Tongue (tissue), 1 donor: ENCODE measurements at regions not wholly inside any gene's neighbourhood (a gene's known extent, or its start where the extent isn't known, plus 50 kb on each side); places are given as distances from the start of the nearest gene placed in this dataset.

Experiments used
- DNase-seq: peaks from one replicate; pipeline ENCODE4 v3.0.0-alpha.2; 2015

- DNase-seq, result no peak
Observed at GRCh38 chr2:16014802-16015201, 74.5 kb downstream of the MYCN start.

- DNase-seq, result peak; percentile 37
Observed at GRCh38 chr2:16014041-16014787, 73.9 kb downstream of the MYCN start.

- DNase-seq, result no peak
Observed at GRCh38 chr2:16013359-16013911, 73.1 kb downstream of the MYCN start.

- DNase-seq, result peak; percentile 58
Observed at GRCh38 chr2:16012626-16013358, 72.4 kb downstream of the MYCN start.

GRCh38 chr2:16012029-16012596 is 71.8 kb downstream of the MYCN start:
- no peak for DNase-seq

GRCh38 chr2:16011621-16011960 is 71.2 kb downstream of the MYCN start:
- no peak for DNase-seq

- no peak for DNase-seq
Observed at GRCh38 chr2:16010951-16011620, 70.7 kb downstream of the MYCN start.

- DNase-seq, result no peak
Observed at GRCh38 chr2:16010011-16010410, 69.7 kb downstream of the MYCN start.

GRCh38 chr2:16009560-16009959 is 69.2 kb downstream of the MYCN start:
- DNase-seq, result no peak

GRCh38 chr2:16008856-16009255 is 68.5 kb downstream of the MYCN start:
- DNase-seq, result no peak

- DNase-seq, result no peak
Observed at GRCh38 chr2:16008331-16008850, 68.0 kb downstream of the MYCN start.

- no peak for DNase-seq
Observed at GRCh38 chr2:16007167-16007934, 67.0 kb downstream of the MYCN start.

- no peak for DNase-seq
Observed at GRCh38 chr2:16006537-16007166, 66.3 kb downstream of the MYCN start.

GRCh38 chr2:16005816-16006536 is 65.6 kb downstream of the MYCN start:
- DNase-seq, result peak; percentile 21

GRCh38 chr2:16005389-16005788 is 65.0 kb downstream of the MYCN start:
- DNase-seq, result no peak

GRCh38 chr2:16003809-16004208 is 63.5 kb downstream of the MYCN start:
- no peak for DNase-seq

GRCh38 chr2:16003152-16003551 is 62.8 kb downstream of the MYCN start:
- DNase-seq, result no peak

- DNase-seq, result no peak
Observed at GRCh38 chr2:16002575-16002974, 62.2 kb downstream of the MYCN start.

- no peak for DNase-seq
Observed at GRCh38 chr2:16002144-16002543, 61.8 kb downstream of the MYCN start.

- peak; percentile 37 for DNase-seq
Observed at GRCh38 chr2:16000642-16001041, 60.3 kb downstream of the MYCN start.
